ENCODE measurements at regions not wholly inside any gene's neighbourhood (a gene's known extent, or its start where the extent isn't known, plus 50 kb on each side); places are given as distances from the start of the nearest gene placed in this dataset.

GRCh38 chr5:56610093-56610698, 205.2 kb upstream of the MAP3K1 start:
- Histone ChIP-seq H3K27ac (ENCODE audit: low read length) (no peak overlapping the region), H3K4me3 (ENCODE audit: low read length) (no peak overlapping the region), H3K9me3 (replicated peaks; ENCODE audit: control insufficient read depth, low read depth, low read length) (peaks cover 3% of the 10 kb centered on the region), H3K36me3 (ENCODE audit: control insufficient read depth, insufficient read depth, low read length) (no peaks in the 10 kb centered on the region), H3K27me3 (ENCODE audit: control insufficient read depth, insufficient read depth, low read length) (no peaks in the 10 kb centered on the region), H3K4me1 (ENCODE audit: control insufficient read depth, insufficient read depth, low read length) (peaks cover 17% of the 10 kb centered on the region)
- 77% methylated on average over 3 of the region's 4 CpGs for WGBS (ENCODE audit: insufficient coverage)
- DNase-seq: no peak

DNA sequence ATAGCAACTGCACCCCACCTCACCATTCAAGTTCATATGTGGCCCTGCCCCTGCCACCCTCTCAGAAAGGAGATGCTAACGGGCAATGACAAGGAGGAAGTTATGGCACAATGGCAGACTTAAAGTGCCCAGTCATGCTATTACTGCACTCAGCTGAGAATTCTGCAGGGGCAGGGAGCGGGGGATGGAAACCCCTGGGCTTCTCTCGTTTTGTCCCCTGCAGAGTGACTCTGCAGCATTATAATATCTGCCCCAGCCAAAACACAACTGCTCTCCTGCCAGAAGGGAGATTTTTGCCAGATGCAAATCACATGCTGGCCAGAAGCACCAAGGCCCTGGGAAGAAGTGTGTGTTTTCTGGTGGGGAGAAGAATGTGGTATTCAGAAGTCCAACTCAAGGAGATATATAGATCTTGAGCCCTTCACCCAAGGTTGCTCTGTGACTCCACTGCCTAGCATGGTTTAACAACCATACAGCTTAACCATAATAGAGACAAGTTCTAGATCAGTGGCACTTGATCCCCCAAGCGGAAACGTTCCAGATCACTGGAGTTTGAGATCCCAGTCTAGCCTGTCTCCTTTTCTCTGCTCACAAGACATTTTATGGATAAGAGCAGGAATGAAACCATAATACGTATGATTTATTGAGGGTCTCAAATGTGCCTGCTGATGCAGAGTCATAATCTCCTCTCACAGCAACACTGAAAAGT, 207.0 kb upstream of the MAP3K1 start:
- Histone ChIP-seq H3K36me3 (ENCODE audit: control insufficient read depth, insufficient read depth, low read length) (no peaks in the 10 kb centered on the region), H3K4me1 (ENCODE audit: control insufficient read depth, insufficient read depth, low read length) (peaks cover 17% of the 10 kb centered on the region), H3K27me3 (ENCODE audit: control insufficient read depth, insufficient read depth, low read length) (no peaks in the 10 kb centered on the region), H3K9me3 (replicated peaks; ENCODE audit: control insufficient read depth, low read depth, low read length) (peaks cover 3% of the 10 kb centered on the region), H3K27ac (ENCODE audit: low read length) (no peak overlapping the region), H3K4me3 (ENCODE audit: low read length) (no peak overlapping the region)
- whole genome bisulfite sequencing (ENCODE audit: insufficient coverage): 62% methylated on average over 3 of the region's 6 CpGs
- DNase-seq: peak; percentile 48

DNA sequence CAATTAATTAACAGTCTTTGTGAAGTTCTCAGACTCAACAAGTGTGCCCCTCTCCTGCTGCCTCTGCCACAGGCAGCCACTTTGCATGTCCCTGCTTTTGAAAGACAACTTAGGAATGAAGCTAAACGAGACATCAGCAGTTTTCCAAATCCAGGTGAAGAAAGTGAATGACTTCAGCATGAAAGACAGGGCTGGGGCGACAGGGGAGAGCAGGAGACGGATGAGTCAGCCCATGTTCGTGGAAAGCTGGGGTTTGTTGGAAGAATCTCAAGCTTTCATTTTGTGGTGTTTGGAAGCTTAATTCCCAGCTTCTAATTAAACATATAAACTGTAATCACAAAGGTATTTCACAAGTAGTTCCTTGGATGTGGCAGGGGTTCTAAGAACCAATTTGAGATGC, 207.8 kb upstream of the MAP3K1 start:
- H3K4me3 ChIP-seq (ENCODE audit: low read length): no peak overlapping the region
- H3K27ac ChIP-seq (ENCODE audit: low read length): peak overlapping the region; percentile 48
- H3K4me1 ChIP-seq (ENCODE audit: control insufficient read depth, insufficient read depth, low read length): peaks cover 15% of the 10 kb centered on the region
- no peak for DNase-seq
- H3K9me3 ChIP-seq (replicated peaks; ENCODE audit: control insufficient read depth, low read depth, low read length): peaks cover 3% of the 10 kb centered on the region
- 7% methylated on average over 2 of the region's 4 CpGs for WGBS (ENCODE audit: insufficient coverage)
- no peaks in the 10 kb centered on the region for H3K27me3 ChIP-seq (ENCODE audit: control insufficient read depth, insufficient read depth, low read length)
- H3K36me3 ChIP-seq (ENCODE audit: control insufficient read depth, insufficient read depth, low read length): no peaks in the 10 kb centered on the region

DNA sequence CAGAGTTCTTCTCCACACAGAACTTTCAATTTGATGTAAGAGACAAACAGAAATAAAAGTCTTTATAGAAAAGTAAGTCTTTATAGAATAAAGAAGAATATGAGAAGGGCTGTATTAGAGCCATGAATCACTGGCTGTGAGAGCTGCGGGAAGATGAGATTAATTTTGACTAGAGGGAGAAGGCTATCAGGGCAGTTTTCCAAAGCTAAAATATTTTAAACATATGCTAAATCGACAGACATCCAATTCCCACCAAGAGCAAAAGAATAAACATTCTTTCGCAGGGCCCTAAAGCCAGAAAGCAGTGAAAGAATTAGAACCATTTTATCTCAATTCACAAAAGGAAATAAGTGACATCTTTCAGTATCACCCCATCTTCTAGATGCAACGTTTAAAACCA, 208.3 kb upstream of the MAP3K1 start:
- peaks cover 15% of the 10 kb centered on the region for H3K4me1 ChIP-seq (ENCODE audit: control insufficient read depth, insufficient read depth, low read length)
- H3K36me3 ChIP-seq (ENCODE audit: control insufficient read depth, insufficient read depth, low read length): no peaks in the 10 kb centered on the region
- H3K27ac ChIP-seq (ENCODE audit: low read length): peak overlapping the region; percentile 48
- 33% methylated on average over 1 of the region's 4 CpGs for WGBS (ENCODE audit: insufficient coverage)
- no peak overlapping the region for H3K4me3 ChIP-seq (ENCODE audit: low read length)
- no peaks in the 10 kb centered on the region for H3K27me3 ChIP-seq (ENCODE audit: control insufficient read depth, insufficient read depth, low read length)
- peaks cover 3% of the 10 kb centered on the region for H3K9me3 ChIP-seq (replicated peaks; ENCODE audit: control insufficient read depth, low read depth, low read length)
- peak; percentile 81 for DNase-seq

- H3K27me3 ChIP-seq (ENCODE audit: control insufficient read depth, insufficient read depth, low read length): no peaks in the 10 kb centered on the region
- no CpG with 5 or more reads among the region's 3 CpGs for WGBS (ENCODE audit: insufficient coverage)
- H3K4me3 ChIP-seq (ENCODE audit: low read length): no peak overlapping the region
Observed at GRCh38 chr5:56606192-56606591, 209.2 kb upstream of the MAP3K1 start.

DNA sequence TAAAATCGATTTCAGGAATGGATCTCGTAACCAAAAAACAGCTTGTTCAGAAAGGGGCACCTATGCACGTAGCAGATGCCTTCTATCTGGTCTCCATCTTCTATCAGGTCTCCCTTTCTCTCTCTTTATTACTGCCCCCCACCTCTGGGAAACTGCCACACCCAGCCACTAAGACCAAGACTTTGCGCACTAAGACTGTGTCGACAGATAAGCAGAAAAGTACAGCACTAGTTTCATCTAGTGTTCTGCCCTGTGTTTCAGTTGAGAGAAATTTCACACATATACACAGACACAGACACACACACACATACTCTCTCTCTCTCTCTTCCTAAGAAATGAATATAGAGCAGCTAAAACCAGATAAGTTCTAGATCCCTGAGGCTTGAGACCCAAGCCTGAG, 210.1 kb upstream of the MAP3K1 start:
- WGBS (ENCODE audit: insufficient coverage): 88% methylated on average over 4 of the region's 5 CpGs
- H3K27ac ChIP-seq (ENCODE audit: low read length): no peak overlapping the region
- H3K4me1 ChIP-seq (ENCODE audit: control insufficient read depth, insufficient read depth, low read length): peaks cover 15% of the 10 kb centered on the region
- H3K36me3 ChIP-seq (ENCODE audit: control insufficient read depth, insufficient read depth, low read length): no peaks in the 10 kb centered on the region
- no peak overlapping the region for H3K4me3 ChIP-seq (ENCODE audit: low read length)
- H3K9me3 ChIP-seq (replicated peaks; ENCODE audit: control insufficient read depth, low read depth, low read length): no peaks in the 10 kb centered on the region
- no peak for DNase-seq
- H3K27me3 ChIP-seq (ENCODE audit: control insufficient read depth, insufficient read depth, low read length): no peaks in the 10 kb centered on the region

More at GRCh38 chr5:56606192-56606591, 209.2 kb upstream of the MAP3K1 start:
- Histone ChIP-seq H3K27ac (ENCODE audit: low read length) (no peak overlapping the region), H3K36me3 (ENCODE audit: control insufficient read depth, insufficient read depth, low read length) (no peaks in the 10 kb centered on the region), H3K9me3 (replicated peaks; ENCODE audit: control insufficient read depth, low read depth, low read length) (no peaks in the 10 kb centered on the region), H3K4me1 (ENCODE audit: control insufficient read depth, insufficient read depth, low read length) (peaks cover 15% of the 10 kb centered on the region)
- no peak for DNase-seq

DNA sequence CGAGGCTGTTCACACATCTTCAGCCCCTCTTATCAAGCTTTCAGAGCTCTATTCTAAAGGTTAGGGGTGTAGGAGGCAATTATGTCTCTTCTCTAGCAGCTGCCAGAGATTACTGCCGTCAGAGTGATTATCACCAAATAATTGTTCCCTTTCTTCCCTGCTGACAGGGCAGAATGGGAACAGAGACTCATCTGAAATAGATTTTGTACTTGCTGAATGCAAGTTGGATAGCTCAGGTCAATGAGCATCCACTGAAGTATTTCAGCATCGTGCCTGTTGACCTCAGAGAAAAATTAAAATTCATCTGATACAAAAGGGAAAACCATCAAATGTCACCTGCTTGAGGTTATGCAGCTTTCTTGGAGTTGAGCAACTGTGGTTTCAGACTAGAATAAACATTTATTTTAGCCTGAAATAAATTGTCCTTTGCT, 213.7 kb upstream of the MAP3K1 start:
- H3K4me3 ChIP-seq (ENCODE audit: low read length): no peak overlapping the region
- no peak overlapping the region for H3K27ac ChIP-seq (ENCODE audit: low read length)
- peaks cover under 1% of the 10 kb centered on the region for H3K4me1 ChIP-seq (ENCODE audit: control insufficient read depth, insufficient read depth, low read length)
- no CpG with 5 or more reads among the region's 3 CpGs for WGBS (ENCODE audit: insufficient coverage)
- H3K27me3 ChIP-seq (ENCODE audit: control insufficient read depth, insufficient read depth, low read length): no peaks in the 10 kb centered on the region
- H3K36me3 ChIP-seq (ENCODE audit: control insufficient read depth, insufficient read depth, low read length): no peaks in the 10 kb centered on the region
- no peak for DNase-seq
- no peaks in the 10 kb centered on the region for H3K9me3 ChIP-seq (replicated peaks; ENCODE audit: control insufficient read depth, low read depth, low read length)

GRCh38 chr5:56598941-56599340, 216.4 kb upstream of the MAP3K1 start:
- Histone ChIP-seq H3K9me3 (replicated peaks; ENCODE audit: control insufficient read depth, low read depth, low read length) (no peaks in the 10 kb centered on the region), H3K27ac (ENCODE audit: low read length) (no peak overlapping the region), H3K4me1 (ENCODE audit: control insufficient read depth, insufficient read depth, low read length) (no peaks in the 10 kb centered on the region), H3K36me3 (ENCODE audit: control insufficient read depth, insufficient read depth, low read length) (no peaks in the 10 kb centered on the region), H3K27me3 (ENCODE audit: control insufficient read depth, insufficient read depth, low read length) (no peaks in the 10 kb centered on the region), H3K4me3 (ENCODE audit: low read length) (no peak overlapping the region)
- DNase-seq: no peak

DNA sequence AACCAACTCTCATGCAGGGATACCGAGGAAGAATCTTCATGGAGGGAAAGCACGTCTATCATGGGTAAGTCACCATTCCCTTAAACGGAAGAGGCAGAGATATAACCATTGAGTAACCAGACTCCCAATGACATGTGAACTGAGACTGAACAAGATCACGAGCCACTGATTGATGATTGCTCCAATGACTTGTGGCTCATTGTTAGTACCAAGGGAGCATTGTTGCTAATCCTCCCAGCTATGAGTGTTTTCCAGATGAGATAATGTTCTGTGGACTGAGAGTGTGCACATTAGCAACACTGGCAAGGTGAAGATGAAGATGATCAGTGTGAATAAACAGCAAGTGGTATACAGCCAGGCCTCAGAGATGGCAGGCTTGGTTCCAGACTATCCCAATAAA, 219.2 kb upstream of the MAP3K1 start:
- Histone ChIP-seq H3K36me3 (ENCODE audit: control insufficient read depth, insufficient read depth, low read length) (no peaks in the 10 kb centered on the region), H3K9me3 (replicated peaks; ENCODE audit: control insufficient read depth, low read depth, low read length) (no peaks in the 10 kb centered on the region), H3K27me3 (ENCODE audit: control insufficient read depth, insufficient read depth, low read length) (no peaks in the 10 kb centered on the region), H3K27ac (ENCODE audit: low read length) (no peak overlapping the region), H3K4me1 (ENCODE audit: control insufficient read depth, insufficient read depth, low read length) (no peaks in the 10 kb centered on the region), H3K4me3 (ENCODE audit: low read length) (no peak overlapping the region)
- DNase-seq: no peak
- WGBS (ENCODE audit: insufficient coverage): 43% methylated on average over 1 of the region's 4 CpGs

DNA sequence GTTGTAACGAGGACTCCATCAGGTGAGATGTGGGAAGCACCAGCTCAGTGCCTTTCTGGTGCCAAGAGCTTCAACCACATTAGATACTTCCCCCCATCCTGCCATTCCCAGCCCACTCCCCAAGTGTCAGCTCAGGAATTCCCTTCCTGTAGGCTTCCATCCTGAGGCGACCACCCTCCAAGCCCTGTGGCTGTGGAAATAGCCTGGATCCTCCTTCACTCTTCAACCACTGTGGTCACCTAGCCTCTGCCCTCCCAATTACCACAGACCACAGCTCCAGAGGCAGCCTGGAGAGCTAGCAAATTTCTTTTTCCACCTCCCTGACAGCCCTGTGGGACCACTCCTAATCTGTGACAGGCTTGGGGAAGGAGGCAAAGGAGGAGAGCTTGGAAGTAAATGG, 219.8 kb upstream of the MAP3K1 start:
- no peaks in the 10 kb centered on the region for H3K9me3 ChIP-seq (replicated peaks; ENCODE audit: control insufficient read depth, low read depth, low read length)
- DNase-seq: no peak
- no peaks in the 10 kb centered on the region for H3K4me1 ChIP-seq (ENCODE audit: control insufficient read depth, insufficient read depth, low read length)
- 96% methylated on average over 2 of the region's 2 CpGs for WGBS (ENCODE audit: insufficient coverage)
- no peaks in the 10 kb centered on the region for H3K27me3 ChIP-seq (ENCODE audit: control insufficient read depth, insufficient read depth, low read length)
- H3K27ac ChIP-seq (ENCODE audit: low read length): no peak overlapping the region
- no peak overlapping the region for H3K4me3 ChIP-seq (ENCODE audit: low read length)
- no peaks in the 10 kb centered on the region for H3K36me3 ChIP-seq (ENCODE audit: control insufficient read depth, insufficient read depth, low read length)

Measured in muscle of leg (tissue), 3 donors.